SK-N-SH treated with all-trans-retinoic acid at 6 μM for 48 hours (cell line): ENCODE measurements at regions not wholly inside any gene's neighbourhood (a gene's known extent, or its start where the extent isn't known, plus 50 kb on each side); places are given as distances from the start of the nearest gene placed in this dataset.

Experiments used
- ATAC-seq: fragments of 200-7000 bp; cut with Tn5 transposase; 3 replicates; pipeline ENCODE4 v1.9.1; 2020; ENCODE audit warnings: mild to moderate bottlenecking, moderate library complexity
- ARNTL ChIP-seq: fragments of 450-650 bp; formaldehyde crosslinking; IDR thresholded peaks from 2 replicates; pipeline ENCODE4 v1.5.0; 2020; ENCODE audit warnings: low read depth, mild to moderate bottlenecking, moderate library complexity, borderline replicate concordance
- BACH2 ChIP-seq: fragments of 250-450 bp; sonication (Bioruptor Pico); IDR thresholded peaks from 2 replicates; pipeline ENCODE4 v1.9.0; 2021; ENCODE audit warnings: mild to moderate bottlenecking, borderline replicate concordance
- CSDC2 ChIP-seq: fragments of 250-450 bp; sonication (Bioruptor Pico); IDR thresholded peaks from 2 replicates; pipeline ENCODE4 v1.5.0; 2020; ENCODE audit warnings: mild to moderate bottlenecking, moderate library complexity
- ESRRG ChIP-seq: fragments of 250-450 bp; sonication (Bioruptor Pico); IDR thresholded peaks from 2 replicates; pipeline ENCODE4 v1.6.1; 2021; ENCODE audit warnings: mild to moderate bottlenecking
- GLIS3 ChIP-seq: fragments of 250-450 bp; sonication (Bioruptor Pico); IDR thresholded peaks from 2 replicates; pipeline ENCODE4 v1.5.0; 2020; ENCODE audit warnings: mild to moderate bottlenecking, moderate library complexity
- ISL1 ChIP-seq: fragments of 250-450 bp; sonication (Bioruptor Pico); IDR thresholded peaks from 2 replicates; pipeline ENCODE4 v2.1.2; 2022; ENCODE audit warnings: mild to moderate bottlenecking, moderate library complexity
- OSR1 ChIP-seq: fragments of 250-450 bp; sonication (Bioruptor Pico); IDR thresholded peaks from 2 replicates; pipeline ENCODE4 v1.8.0; 2022; ENCODE audit warnings: moderate library complexity, mild to moderate bottlenecking, inconsistent platforms
- PPARA ChIP-seq: fragments of 250-450 bp; sonication (Bioruptor Pico); IDR thresholded peaks from 2 replicates; pipeline ENCODE4 v1.5.0; 2020; ENCODE audit warnings: mild to moderate bottlenecking, borderline replicate concordance
- RARB ChIP-seq: fragments of 250-450 bp; sonication (Bioruptor Pico); IDR thresholded peaks from 2 replicates; pipeline ENCODE4 v1.8.0; 2021; ENCODE audit warnings: mild to moderate bottlenecking, moderate library complexity
- SNAI2 ChIP-seq: fragments of 250-450 bp; sonication (Bioruptor Pico); IDR thresholded peaks from 2 replicates; pipeline ENCODE4 v1.5.0; 2020; ENCODE audit warnings: mild to moderate bottlenecking, moderate library complexity
- TCF4 ChIP-seq: fragments of 250-450 bp; sonication (Bioruptor Pico); IDR thresholded peaks from 2 replicates; pipeline ENCODE4 v1.8.0; 2021; ENCODE audit warnings: mild to moderate bottlenecking, moderate library complexity, borderline replicate concordance
- TOX ChIP-seq: fragments of 250-450 bp; sonication (Bioruptor Pico); IDR thresholded peaks from 2 replicates; pipeline ENCODE4 v1.8.0; 2021; ENCODE audit warnings: mild to moderate bottlenecking, moderate library complexity, borderline replicate concordance
- ZC3H10 ChIP-seq: fragments of 250-450 bp; sonication (Bioruptor Pico); IDR thresholded peaks from 2 replicates; pipeline ENCODE4 v1.5.1; 2021; ENCODE audit warnings: mild to moderate bottlenecking, moderate library complexity
- ZFP30 ChIP-seq: fragments of 450-650 bp; formaldehyde crosslinking; IDR thresholded peaks from 2 replicates; pipeline ENCODE4 v1.5.0; 2022; ENCODE audit warnings: mild to moderate bottlenecking, moderate library complexity
- ZNF565 ChIP-seq: fragments of 450-650 bp; formaldehyde crosslinking; conservative IDR thresholded peaks from 2 replicates; pipeline ENCODE4 v1.5.0; 2020; ENCODE audit warnings: low read depth, mild to moderate bottlenecking, moderate library complexity
- ZNF70 ChIP-seq: fragments of 450-650 bp; formaldehyde crosslinking; IDR thresholded peaks from 2 replicates; pipeline ENCODE4 v1.5.0; 2020; ENCODE audit warnings: mild to moderate bottlenecking, moderate library complexity
- ZNF8 ChIP-seq: fragments of 450-650 bp; formaldehyde crosslinking; IDR thresholded peaks from 2 replicates; pipeline ENCODE4 v1.5.0; 2020; ENCODE audit warnings: mild to moderate bottlenecking, moderate library complexity
- TF ChIP-seq, protein P1 (sequence below): fragments of 250-450 bp; sonication (Bioruptor Pico); IDR thresholded peaks from 2 replicates; pipeline ENCODE4 v1.5.0; 2020; ENCODE audit warnings: mild to moderate bottlenecking, moderate library complexity
- TF ChIP-seq, protein P2 (sequence below): fragments of 250-450 bp; sonication (Bioruptor Pico); IDR thresholded peaks from 2 replicates; pipeline ENCODE4 v1.8.0; 2021; ENCODE audit warnings: low read depth, mild to moderate bottlenecking, moderate library complexity, borderline replicate concordance
- TF ChIP-seq, protein P3 (sequence below): fragments of 250-450 bp; sonication (Bioruptor Pico); IDR thresholded peaks from 2 replicates; pipeline ENCODE4 v1.5.1; 2021; ENCODE audit warnings: mild to moderate bottlenecking, moderate library complexity
- TF ChIP-seq, protein P4 (sequence below): fragments of 250-450 bp; sonication (Bioruptor Pico); IDR thresholded peaks from 2 replicates; pipeline ENCODE4 v1.5.1; 2020; ENCODE audit warnings: low read depth, mild to moderate bottlenecking, moderate library complexity

GRCh38 chr13:40438022-40438680 lies 228.3 kb downstream of the FOXO1 start:
- ATAC-seq: no peak
- no peak for TF ChIP-seq ISL1
- TF ChIP-seq SNAI2: no peak
- no peak for TF ChIP-seq RARB (CRISPR knock-in tag)
- TF ChIP-seq, protein P1, sequence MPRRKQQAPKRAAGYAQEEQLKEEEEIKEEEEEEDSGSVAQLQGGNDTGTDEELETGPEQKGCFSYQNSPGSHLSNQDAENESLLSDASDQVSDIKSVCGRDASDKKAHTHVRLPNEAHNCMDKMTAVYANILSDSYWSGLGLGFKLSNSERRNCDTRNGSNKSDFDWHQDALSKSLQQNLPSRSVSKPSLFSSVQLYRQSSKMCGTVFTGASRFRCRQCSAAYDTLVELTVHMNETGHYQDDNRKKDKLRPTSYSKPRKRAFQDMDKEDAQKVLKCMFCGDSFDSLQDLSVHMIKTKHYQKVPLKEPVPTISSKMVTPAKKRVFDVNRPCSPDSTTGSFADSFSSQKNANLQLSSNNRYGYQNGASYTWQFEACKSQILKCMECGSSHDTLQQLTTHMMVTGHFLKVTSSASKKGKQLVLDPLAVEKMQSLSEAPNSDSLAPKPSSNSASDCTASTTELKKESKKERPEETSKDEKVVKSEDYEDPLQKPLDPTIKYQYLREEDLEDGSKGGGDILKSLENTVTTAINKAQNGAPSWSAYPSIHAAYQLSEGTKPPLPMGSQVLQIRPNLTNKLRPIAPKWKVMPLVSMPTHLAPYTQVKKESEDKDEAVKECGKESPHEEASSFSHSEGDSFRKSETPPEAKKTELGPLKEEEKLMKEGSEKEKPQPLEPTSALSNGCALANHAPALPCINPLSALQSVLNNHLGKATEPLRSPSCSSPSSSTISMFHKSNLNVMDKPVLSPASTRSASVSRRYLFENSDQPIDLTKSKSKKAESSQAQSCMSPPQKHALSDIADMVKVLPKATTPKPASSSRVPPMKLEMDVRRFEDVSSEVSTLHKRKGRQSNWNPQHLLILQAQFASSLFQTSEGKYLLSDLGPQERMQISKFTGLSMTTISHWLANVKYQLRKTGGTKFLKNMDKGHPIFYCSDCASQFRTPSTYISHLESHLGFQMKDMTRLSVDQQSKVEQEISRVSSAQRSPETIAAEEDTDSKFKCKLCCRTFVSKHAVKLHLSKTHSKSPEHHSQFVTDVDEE (CRISPR knock-in tag): no peak
- TF ChIP-seq ESRRG (CRISPR knock-in tag): no peak
- TF ChIP-seq CSDC2 (CRISPR knock-in tag): no peak
- TF ChIP-seq, protein P2, sequence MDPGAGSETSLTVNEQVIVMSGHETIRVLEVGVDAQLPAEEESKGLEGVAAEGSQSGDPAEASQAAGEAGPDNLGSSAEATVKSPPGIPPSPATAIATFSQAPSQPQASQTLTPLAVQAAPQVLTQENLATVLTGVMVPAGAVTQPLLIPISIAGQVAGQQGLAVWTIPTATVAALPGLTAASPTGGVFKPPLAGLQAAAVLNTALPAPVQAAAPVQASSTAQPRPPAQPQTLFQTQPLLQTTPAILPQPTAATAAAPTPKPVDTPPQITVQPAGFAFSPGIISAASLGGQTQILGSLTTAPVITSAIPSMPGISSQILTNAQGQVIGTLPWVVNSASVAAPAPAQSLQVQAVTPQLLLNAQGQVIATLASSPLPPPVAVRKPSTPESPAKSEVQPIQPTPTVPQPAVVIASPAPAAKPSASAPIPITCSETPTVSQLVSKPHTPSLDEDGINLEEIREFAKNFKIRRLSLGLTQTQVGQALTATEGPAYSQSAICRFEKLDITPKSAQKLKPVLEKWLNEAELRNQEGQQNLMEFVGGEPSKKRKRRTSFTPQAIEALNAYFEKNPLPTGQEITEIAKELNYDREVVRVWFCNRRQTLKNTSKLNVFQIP (CRISPR knock-in tag): no peak
- TF ChIP-seq TCF4: no peak
- no peak for TF ChIP-seq ZFP30
- TF ChIP-seq ZNF565 (CRISPR knock-in tag): no peak
- no peak for TF ChIP-seq GLIS3 (CRISPR knock-in tag)
- TF ChIP-seq OSR1 (CRISPR knock-in tag): no peak
- no peak for TF ChIP-seq ZNF8 (CRISPR knock-in tag)
- no peak for TF ChIP-seq PPARA

- TF ChIP-seq SNAI2: no peak
- no peak for TF ChIP-seq ISL1
- TF ChIP-seq, protein P3, sequence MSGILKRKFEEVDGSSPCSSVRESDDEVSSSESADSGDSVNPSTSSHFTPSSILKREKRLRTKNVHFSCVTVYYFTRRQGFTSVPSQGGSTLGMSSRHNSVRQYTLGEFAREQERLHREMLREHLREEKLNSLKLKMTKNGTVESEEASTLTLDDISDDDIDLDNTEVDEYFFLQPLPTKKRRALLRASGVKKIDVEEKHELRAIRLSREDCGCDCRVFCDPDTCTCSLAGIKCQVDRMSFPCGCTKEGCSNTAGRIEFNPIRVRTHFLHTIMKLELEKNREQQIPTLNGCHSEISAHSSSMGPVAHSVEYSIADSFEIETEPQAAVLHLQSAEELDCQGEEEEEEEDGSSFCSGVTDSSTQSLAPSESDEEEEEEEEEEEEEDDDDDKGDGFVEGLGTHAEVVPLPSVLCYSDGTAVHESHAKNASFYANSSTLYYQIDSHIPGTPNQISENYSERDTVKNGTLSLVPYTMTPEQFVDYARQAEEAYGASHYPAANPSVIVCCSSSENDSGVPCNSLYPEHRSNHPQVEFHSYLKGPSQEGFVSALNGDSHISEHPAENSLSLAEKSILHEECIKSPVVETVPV (CRISPR knock-in tag): no peak
- no peak for TF ChIP-seq ESRRG (CRISPR knock-in tag)
- TF ChIP-seq CSDC2 (CRISPR knock-in tag): no peak
- TF ChIP-seq, protein P4, sequence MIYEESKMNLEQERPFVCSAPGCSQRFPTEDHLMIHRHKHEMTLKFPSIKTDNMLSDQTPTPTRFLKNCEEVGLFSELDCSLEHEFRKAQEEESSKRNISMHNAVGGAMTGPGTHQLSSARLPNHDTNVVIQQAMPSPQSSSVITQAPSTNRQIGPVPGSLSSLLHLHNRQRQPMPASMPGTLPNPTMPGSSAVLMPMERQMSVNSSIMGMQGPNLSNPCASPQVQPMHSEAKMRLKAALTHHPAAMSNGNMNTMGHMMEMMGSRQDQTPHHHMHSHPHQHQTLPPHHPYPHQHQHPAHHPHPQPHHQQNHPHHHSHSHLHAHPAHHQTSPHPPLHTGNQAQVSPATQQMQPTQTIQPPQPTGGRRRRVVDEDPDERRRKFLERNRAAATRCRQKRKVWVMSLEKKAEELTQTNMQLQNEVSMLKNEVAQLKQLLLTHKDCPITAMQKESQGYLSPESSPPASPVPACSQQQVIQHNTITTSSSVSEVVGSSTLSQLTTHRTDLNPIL (CRISPR knock-in tag): no peak
- no peak for TF ChIP-seq ZC3H10
- TF ChIP-seq ZNF70 (CRISPR knock-in tag): no peak
- no peak for TF ChIP-seq RARB (CRISPR knock-in tag)
- no peak for TF ChIP-seq ZFP30
- TF ChIP-seq BACH2 (CRISPR knock-in tag): no peak
- TF ChIP-seq, protein P2 (CRISPR knock-in tag): no peak
- TF ChIP-seq OSR1 (CRISPR knock-in tag): no peak
- TF ChIP-seq ARNTL (CRISPR knock-in tag): no peak
- TF ChIP-seq TOX: no peak
- TF ChIP-seq, all 23 proteins: peak for 0
- ATAC-seq: no peak; the same call in 2 of the 3 replicates
Measured at GRCh38 chr13:40438999-40439797, 227.2 kb downstream of the FOXO1 start.

- no peak for ATAC-seq
- TF ChIP-seq ARNTL (CRISPR knock-in tag) (no peak), ZC3H10 (no peak), ZNF8 (CRISPR knock-in tag) (no peak)
- TF ChIP-seq, protein P1 (CRISPR knock-in tag): no peak
- TF ChIP-seq, protein P2 (CRISPR knock-in tag): no peak
Measured at GRCh38 chr13:40439928-40440327, 226.5 kb downstream of the FOXO1 start.
